GM08714 (cell line): ENCODE measurements at regions not wholly inside any gene's neighbourhood (a gene's known extent, or its start where the extent isn't known, plus 50 kb on each side); places are given as distances from the start of the nearest gene placed in this dataset.

Source experiments
- H3K4me3 ChIP-seq: fragments of 200-500 bp; sonication (Bioruptor generic); 2 replicates; pipeline ENCODE4 v1.5.1; 2014; ENCODE audit warnings: mild to moderate bottlenecking, low read length, inconsistent platforms
- ZNF274 ChIP-seq: IDR thresholded peaks from 2 replicates; pipeline ENCODE4 v1.6.1; 2012; ENCODE audit warnings: mild to moderate bottlenecking, low read depth, low read length

DNA sequence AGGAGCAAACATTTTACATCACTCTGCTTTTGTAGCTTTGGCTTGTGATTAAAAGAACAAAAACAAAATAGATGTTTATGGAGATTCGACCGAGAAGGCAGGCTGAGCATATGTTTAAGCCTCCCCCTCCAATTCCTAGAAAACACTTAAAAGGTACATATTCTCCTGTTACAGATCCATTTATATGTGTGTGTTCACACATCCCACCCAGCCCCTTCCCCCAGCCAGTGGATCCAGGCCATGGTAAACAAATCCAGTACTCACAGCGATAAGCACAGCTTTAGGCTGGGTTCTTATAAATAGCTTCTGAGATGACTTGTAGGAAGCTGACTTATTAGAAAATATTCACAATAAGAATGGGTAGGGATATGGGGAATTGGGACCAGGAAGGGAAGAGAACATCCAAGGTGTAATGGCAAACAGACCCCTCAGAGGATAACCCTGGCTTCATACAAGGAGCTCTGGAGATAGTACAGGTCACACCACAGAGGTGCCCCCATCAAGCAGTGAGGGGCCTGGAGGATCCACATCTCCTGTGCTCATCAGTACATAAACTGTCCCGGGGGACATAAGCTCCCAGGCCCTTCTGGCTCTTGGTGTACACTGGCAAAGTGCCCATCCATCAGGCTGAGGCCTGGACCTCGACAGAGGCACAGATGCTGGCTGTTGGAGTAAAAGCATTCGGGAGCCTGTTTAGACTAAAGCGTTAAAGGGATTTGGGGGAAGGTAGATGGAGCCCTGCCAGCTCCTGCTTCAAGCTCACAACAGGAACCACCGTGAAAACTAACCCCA lies 70.0 kb upstream of the UBE2E1 start:
- TF ChIP-seq ZNF274, result no peak

DNA sequence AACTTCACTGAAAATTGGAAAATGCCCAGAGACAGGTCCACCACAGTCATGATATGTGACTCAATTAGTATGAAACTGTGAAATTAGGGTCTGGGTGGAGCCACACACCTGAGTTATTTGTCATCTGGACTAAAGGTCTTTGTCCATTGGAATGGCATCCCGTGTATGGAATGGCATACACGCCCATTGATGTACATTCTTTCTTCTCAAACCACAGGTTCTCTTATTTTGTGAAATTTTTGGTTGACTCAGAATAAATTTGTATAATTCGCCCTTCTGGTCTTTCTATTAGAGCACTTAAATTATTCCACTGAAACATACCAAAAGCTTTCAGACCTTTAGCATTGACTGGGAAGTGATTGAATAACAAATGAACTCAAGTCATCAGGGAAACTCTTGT lies 66.8 kb upstream of the UBE2E1 start:
- TF ChIP-seq ZNF274, result no peak
- no peak overlapping the region for H3K4me3 ChIP-seq

More for the DNA sequence above, 70.0 kb upstream of the UBE2E1 start:
- H3K4me3 ChIP-seq, result no peak overlapping the region

GRCh38 chr3:23739536-23739935 lies 66.2 kb upstream of the UBE2E1 start:
- H3K4me3 ChIP-seq, result no peak overlapping the region
- TF ChIP-seq ZNF274, result no peak

DNA sequence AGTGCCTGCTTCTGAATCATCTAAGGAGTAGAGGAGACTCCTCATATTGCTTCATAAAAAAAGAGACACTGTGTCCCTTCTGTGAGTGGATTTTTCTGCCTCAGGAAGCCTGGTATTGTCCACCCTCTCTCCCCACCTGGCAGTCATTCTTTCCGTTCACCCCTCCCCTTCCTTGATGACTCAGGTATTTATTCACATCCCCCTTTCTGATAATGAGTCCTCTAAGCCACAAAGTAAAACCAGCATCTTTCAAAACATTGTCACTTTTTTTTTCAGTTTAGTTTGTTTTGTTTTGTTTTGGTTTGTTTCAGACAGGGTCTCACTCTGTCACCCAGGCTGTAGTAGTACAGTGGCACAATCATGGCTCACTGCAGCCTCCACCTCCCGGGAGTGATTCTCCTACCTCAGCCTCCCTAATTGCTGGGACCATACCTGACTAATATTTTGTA lies 65.2 kb upstream of the UBE2E1 start:
- H3K4me3 ChIP-seq, result no peak overlapping the region
- TF ChIP-seq ZNF274, result no peak

GRCh38 chr3:23741036-23741706 lies 64.6 kb upstream of the UBE2E1 start:
- no peak for TF ChIP-seq ZNF274
- no peak overlapping the region for H3K4me3 ChIP-seq

DNA sequence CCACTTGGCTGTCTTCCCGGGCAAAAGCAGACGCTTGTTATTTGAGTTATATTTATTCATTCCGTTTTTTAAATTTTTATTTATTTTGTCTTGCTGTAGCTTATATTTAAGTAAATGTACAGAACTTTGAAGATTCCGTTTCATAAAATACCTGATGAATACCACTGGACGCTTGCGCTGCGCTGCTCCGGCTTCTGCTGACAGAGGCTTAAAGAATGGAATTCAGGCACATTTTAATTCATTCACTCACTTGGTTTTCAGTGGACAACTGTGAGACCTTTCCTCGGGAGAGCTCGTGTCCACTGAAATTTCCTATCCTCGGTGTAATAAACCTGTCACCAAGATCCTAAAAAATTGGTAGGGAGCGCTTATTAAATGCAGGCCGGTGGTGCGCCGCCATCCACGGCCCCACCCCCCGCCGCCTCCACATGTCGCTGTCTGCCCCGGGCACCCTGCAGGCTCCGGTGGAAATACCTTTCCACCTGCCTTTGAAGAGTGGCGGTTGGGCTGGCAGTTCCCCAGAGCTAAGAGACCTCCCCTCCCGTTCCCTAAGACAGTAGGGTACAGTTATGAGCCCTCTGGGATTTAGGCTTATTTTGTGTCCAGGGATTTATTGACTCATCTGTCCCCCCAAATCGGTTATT lies 62.5 kb upstream of the UBE2E1 start:
- H3K4me3 ChIP-seq, result no peak overlapping the region
- TF ChIP-seq ZNF274, result no peak

DNA sequence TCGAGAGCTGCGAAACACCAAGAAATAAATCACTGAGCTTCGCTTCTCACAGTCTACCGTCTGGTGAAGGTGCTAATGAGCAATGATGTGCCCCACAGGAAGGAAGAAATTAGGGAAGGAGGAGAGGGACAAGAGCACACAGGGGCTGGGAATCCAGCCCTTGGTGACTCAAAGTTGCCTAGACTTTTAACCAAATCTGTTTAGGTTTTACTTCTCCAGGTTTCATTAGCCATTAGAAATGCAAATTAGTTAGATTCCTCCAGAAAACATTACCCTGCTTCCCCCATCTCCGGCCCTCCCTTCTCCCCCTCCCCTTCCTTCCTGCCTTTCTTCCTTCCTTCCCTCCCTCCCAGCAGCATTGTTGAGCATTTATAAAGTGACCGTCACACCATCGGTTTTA lies 59.3 kb upstream of the UBE2E1 start:
- TF ChIP-seq ZNF274, result no peak

GRCh38 chr3:23747841-23748240 lies 57.9 kb upstream of the UBE2E1 start:
- TF ChIP-seq ZNF274, result no peak

More for the DNA sequence above, 59.3 kb upstream of the UBE2E1 start:
- no peak overlapping the region for H3K4me3 ChIP-seq

GRCh38 chr3:23748398-23749110 lies 57.2 kb upstream of the UBE2E1 start:
- H3K4me3 ChIP-seq, result no peak overlapping the region
- TF ChIP-seq ZNF274, result no peak

More at GRCh38 chr3:23747841-23748240, 57.9 kb upstream of the UBE2E1 start:
- H3K4me3 ChIP-seq, result no peak overlapping the region

- TF ChIP-seq ZNF274, result no peak
- H3K4me3 ChIP-seq, result no peak overlapping the region
These were observed 56.1 kb upstream of the UBE2E1 start for GRCh38 chr3:23749609-23750008.

- no peak overlapping the region for H3K4me3 ChIP-seq
- TF ChIP-seq ZNF274, result no peak
These were observed 55.1 kb upstream of the UBE2E1 start for GRCh38 chr3:23750573-23751210.

GRCh38 chr3:23751212-23751723 lies 54.5 kb upstream of the UBE2E1 start:
- no peak for TF ChIP-seq ZNF274
- H3K4me3 ChIP-seq, result no peak overlapping the region

DNA sequence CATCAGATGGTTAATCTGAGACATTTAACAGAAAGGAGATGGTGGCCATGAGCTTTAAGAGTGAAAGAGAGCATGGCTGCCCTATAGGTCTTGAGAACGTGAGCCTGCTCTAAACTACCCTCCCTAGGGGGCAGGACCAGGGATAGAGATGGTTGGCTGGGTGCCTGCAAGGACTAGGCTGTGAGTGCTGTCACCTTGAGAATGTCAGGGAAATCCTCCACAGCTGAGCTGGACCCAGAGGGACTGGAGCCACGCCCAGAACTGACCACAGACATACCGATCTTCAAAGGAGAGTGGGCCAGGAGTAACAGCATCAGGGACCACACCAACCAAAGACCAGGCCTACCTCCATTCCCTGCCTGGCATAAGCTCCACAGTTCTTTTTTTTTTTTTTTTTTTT lies 53.6 kb upstream of the UBE2E1 start:
- no peak for TF ChIP-seq ZNF274
- no peak overlapping the region for H3K4me3 ChIP-seq
